NCI-H446 (cell line): ENCODE measurements at regions not wholly inside any gene's neighbourhood (a gene's known extent, or its start where the extent isn't known, plus 50 kb on each side); places are given as distances from the start of the nearest gene placed in this dataset.
"Not testable (repeated sequence)": the region's sequence is repeated elsewhere in the genome, so short reads cannot be mapped to it uniquely, and the experiment has no call there.

Experiments
- DNase-seq, 2 experiments: peaks; one replicate each; lab custom pipeline; 2025; lab: John Stamatoyannopoulos, UW

DNA sequence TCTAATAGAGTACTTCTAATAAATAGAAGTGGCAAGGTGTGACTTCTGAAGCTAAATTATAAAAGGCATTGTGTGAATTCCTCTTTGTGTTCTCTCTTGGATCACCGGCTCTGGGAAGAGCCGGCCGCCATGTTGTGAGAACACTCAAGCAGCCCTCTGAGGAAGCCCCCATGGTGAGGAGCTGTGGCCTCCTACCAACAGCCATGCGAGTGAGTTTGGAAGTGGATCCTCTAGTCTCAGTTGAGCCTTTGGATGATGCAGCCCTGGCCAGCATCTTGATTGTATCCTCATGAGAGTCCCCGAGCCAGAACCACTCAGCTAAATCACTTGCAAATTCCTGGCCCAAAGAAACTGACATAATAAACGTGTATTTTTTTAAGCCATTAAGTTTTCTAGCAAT lies 94.5 kb upstream of the CARD11 start:
- no peak for DNase-seq

DNA sequence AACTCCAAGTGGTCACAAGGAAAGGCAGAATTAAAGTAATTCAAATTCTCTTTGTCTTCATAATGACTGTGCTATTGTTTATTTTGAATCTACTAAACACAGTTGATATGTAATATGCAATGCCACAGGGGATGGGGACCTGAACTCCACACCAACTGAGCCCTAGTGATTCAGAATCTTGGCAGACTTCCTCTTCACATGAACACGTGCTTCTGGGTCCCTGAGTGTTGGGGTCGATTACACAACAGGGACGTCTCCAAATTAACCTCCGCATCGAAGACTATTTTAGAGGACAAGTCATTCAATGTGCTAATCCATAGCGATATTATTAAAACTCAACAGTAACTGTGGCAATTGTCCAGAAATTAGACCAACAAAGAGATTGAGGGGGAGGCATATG lies 95.3 kb upstream of the CARD11 start:
- no peak for DNase-seq

DNA sequence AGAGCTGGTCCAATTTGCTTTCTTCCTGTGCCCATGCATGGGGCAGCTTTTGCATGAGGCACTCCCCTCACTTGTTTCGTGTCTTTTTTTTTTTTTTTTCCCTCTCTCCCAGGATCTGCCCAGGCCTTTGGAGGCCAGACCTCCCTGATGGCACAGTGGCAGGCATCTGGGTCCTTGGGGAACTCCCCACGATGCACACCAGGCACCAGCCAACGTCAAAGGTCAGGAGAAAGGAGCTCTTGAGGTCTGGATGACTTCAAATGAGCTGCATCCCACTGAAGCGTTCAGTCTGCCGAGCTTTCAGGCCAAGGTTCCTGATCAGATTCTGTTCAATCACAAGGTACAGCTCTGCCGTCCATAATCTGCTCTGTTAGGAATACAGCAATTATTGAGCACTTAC lies 97.2 kb upstream of the CARD11 start:
- DNase-seq = no peak

DNA sequence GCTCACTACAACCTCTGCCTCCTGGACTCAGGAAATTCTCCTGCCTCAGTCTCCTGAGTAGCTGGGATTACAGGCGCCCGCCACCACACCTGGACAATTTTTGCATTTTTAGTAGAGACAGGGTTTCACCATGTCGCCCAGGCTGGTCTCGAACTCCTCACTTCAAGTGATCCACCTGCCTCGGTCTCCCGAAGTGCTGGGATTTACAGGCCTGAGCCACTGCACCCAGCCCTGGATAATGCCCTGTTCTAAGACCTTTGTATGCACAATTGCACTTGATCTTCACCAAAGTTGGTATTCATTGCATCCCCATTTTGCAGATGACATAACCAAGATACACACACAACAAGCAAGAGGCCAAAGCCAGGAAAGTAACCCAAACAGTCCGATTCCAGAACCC lies 97.7 kb upstream of the CARD11 start:
- DNase-seq = no peak

DNA sequence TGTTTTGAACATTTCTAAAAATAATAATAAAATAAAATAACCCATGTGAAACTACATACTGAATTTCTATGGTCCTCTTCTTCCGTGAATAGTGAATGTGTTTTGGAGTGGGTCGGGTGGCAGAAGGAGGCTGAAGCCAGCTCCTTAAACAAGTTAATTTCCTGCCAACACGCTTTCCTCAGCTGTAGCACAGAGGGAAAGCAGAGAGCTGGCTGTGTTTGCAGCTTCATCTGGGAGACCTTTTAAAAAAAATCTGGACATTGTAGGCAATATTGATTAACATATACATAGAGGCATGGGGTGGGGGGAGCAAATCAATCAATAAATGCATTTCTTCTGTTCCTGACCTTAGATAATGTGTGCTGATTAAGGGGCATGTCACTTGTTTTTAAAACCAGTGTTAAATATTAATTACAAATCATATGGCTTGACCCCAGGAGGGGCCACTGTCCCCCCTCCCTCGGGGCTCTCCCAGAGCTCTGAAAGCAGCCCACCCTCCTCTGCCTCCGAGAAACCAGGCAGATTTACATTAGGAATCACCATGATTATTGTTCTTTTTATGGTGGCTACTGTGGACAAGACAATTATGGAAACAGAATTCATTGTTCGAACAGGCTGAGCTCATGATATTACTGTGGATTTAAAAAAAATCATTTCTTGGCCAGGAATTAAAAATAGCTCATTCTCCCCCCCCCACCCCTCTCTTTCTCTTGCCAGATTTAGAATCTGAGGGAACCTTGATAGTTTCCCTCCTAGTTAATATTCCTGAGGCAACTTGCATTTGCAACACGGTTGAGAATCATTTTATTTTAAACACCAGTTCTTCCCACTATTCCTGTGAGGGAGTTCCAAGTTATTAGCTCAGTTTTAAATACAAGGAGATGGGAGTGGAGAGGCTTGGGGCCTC lies 100.5 kb upstream of the CARD11 start:
- no peak for DNase-seq

DNA sequence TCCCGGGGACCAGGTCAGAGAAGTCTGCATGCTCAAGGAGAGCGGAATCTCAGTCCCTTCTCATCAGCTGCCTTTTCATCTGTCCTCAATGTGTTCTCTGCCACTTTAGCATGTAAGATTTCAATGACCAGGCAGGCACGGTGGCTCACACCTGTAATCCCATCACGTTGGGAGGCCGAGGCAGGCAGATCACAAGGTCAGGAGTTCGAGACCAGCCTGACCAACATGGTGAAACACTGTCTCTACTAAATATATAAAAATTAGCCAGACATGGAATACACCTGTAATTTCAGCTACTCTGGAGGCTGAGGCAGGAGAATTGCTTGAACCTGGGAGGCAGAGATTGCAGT lies 101.1 kb upstream of the CARD11 start:
- not testable (repeated sequence) for DNase-seq

DNA sequence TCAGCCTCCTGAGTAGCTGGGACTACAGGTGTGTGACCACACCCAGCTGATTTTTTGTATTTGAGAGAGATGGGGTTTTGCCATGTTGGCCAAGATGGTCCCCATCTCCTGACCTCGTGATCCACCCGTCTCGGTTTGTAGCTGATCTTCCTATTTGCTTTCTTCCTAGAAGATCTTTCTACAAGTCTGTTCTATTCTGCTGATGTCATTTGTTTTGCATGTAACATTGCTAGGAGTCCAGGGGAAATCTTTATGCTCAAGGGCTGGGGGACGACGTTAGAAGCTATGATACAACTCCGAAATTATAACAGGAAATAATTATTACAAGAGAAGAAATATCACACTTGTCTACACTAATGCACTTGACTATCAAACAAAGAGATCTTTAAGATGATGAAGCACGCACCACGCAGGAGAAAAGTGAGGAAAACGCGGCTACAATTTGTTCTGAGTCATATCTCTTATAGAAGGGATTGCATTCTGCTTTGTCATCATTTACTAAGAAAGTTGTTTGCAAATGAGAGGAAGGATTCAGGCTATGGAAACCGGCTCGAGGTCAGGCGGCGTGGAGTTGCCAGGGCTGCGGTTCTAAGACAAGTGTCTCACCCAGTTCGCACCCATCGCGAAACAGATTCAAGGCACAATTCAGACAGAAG lies 103.0 kb upstream of the CARD11 start:
- no peak for DNase-seq

DNA sequence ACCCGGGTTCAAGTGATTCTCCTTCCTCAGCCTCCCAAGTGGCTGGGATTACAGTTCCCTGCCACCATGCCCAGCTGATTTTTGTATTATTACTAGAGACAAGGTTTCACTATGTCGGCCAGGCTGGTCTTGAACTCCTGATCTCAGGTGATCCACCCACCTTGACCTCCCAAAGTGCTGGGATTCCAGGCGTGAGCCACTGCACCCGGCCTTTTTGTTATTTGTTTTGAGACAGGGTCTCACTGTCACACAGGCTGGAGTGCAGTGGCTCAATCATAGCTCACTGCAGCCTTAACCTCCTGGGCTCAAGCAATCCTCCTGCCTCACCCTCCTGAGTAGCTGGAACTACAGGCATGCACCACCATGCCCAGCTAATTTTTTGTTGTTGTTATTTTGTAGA lies 104.8 kb upstream of the CARD11 start:
- not testable (repeated sequence) for DNase-seq

DNA sequence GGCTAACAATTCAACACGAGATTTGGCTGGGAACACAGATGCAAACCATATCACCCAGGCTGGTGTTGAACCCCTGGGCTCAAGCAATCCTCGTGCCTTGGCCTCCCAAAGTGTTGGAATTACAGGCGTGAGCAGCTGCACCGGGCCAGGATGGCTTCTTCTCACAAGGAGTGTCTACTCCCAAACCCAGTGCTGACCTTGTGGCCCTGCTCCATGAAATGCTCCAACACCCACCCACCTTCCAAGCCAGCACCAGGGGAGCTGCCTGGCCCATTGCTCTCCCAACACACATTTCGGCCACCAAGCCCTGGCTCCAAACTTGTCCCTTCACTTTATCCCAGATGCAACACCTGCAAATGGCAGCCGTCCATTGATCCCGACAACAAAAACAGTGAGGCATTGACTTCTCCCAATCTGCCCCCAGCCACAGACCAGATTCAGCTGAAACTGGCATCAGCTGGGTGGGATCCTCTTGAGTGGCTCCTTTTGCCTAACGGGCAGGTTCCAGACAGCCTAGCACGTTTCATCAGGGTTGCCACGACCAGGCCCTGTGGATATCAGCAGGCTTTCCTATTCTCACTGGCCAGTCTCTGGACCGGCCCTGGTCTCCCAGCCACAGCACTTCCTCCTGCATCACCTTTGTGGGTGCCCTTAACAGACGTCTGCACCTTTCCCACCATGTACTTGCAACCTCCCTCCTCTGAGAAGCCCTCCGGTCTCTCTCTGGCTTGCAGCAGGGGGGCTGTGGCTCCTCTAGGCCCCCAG lies 105.7 kb upstream of the CARD11 start:
- DNase-seq = no peak

DNA sequence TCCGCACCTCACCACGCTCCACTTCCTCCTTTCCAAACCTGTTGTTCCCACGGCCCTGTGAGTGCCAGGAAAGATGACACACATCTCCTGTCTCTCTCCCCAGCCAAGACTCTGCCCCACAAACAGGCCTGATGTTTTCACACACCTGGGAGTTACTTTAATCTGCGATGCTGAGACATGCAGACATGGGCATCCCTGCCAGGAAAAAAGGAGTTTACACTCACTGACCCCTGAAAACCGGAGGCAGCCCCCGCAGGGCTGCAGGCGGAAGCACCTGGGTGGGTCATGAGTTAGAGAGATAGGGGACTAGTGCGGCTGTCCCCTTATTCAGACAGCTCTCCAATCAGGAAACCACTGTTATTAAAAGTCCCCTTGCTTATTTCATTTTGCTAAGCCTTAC lies 106.4 kb upstream of the CARD11 start:
- DNase-seq = no peak

DNA sequence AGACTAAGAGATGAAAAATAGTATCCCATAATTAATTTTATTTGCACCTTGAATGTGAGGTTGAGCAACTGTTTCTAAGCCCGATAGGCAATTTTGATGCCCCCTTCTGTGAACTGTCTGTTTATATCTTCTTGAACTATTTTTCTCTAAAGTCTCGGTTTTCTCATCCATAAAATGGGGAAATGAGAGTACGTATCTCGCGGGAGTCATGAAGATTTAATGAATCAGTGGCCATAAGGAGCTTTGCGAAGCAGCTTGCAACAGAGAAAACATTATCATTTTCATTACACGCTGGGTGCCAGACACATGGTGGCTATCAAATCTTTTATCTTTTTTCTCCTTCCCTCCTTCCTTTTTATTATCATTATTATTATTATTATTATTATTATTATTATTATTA lies 108.1 kb upstream of the CARD11 start:
- no peak for DNase-seq

DNA sequence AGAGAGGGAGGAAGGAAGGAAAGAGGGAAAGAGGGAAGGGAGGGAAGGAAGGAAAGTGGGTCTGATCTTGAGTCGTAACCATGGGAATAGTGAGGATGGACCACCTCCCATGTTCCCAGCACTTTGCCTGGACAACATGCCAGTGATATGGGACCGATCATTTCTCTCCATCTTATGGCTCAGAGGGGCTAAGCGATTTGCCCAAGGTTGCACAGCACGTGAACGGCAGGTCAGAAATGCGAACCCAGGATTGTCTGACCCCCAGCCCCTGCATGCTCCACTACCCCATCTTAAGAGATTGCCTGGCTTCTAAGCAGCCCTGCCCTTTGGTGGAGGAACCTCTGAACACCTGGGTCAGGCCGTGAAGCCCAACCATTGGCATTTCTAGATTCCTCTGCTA lies 109.0 kb upstream of the CARD11 start:
- DNase-seq = no peak

DNA sequence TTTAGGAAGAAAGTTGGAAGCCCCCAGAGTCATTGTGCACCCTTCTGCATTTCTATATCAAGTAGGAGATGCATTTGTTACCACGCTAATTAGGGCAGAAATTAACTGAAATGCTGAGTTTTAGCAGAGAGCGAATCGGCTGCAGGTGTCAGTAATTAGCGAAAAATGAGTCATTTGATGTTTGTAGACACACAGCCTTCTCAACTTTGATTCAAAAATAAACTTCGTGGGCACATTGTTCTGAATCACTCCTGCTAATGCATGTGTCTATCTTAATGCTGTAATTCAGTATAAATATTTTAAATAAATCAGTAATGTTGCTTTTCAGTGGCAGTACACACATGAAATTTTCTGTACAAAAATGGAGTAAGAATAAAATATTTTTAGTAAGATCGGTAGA lies 109.5 kb upstream of the CARD11 start:
- no peak for DNase-seq

DNA sequence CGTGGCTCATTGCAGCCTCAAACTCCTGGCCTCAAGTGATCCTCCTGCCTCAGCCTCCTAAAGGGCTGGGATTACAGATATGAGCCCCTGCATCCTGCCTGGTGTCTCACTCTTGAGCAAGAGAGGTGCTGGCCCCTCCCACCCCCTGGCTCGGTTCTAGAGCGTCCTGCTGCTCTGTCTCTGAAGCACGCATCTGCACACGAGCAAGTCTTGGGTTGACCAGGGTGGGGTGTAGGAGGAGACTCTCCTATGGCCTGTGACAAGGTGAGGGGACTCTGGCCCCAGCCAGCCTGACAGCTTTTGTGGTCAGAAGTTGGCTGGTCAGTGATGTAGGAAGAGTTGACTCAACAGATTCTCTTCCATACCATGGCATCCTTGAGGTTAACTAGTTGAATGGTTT lies 110.7 kb upstream of the CARD11 start:
- no peak for DNase-seq

DNA sequence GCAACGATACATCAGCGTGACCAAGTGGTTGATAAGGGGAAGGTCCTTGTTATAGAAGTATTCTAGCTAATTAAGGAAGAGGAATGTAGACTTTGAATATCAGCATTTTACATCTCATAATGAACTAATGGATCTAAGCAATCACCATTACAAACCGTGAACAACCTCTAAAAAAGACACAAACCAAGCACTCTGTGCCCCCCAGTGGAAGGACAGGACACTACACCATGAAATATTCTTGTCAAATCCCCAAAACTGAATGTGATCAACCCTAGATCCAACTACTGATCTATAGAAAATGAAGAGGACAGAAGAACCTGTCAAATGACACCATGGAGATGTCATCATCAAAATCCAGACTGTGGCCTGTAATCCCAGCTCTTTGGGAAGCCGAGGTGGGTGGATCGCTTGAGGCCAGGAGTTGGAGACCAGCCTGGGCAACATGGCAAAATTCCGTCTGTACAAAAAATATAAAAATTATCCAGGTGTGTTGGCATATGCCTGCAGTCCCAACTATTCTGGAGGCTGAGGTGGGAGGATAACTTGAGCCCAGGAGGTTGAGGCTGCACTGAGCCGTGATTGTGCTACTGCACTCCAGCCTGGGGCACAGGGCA lies 111.3 kb upstream of the CARD11 start:
- DNase-seq = peak in 1 of 2 experiments; percentile 67

DNA sequence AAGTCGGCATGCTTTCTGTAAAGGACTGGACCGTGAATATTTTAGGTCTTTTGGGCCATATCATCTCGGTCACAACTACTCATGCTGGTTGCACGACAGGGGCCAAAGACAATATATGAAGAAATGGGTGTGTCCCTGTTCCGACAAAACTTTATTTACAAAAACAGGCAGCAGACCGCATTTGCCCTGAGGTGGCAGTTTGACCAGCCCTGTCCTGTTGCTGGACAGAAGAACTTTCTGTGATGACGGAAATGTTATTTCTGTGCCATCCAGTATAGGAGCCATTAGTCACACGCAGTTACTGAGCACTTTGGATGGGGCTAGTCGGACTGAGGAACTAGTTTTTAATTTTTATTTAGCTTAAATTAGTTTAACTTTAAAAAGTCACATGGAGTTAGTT lies 112.8 kb upstream of the CARD11 start:
- DNase-seq = no peak

DNA sequence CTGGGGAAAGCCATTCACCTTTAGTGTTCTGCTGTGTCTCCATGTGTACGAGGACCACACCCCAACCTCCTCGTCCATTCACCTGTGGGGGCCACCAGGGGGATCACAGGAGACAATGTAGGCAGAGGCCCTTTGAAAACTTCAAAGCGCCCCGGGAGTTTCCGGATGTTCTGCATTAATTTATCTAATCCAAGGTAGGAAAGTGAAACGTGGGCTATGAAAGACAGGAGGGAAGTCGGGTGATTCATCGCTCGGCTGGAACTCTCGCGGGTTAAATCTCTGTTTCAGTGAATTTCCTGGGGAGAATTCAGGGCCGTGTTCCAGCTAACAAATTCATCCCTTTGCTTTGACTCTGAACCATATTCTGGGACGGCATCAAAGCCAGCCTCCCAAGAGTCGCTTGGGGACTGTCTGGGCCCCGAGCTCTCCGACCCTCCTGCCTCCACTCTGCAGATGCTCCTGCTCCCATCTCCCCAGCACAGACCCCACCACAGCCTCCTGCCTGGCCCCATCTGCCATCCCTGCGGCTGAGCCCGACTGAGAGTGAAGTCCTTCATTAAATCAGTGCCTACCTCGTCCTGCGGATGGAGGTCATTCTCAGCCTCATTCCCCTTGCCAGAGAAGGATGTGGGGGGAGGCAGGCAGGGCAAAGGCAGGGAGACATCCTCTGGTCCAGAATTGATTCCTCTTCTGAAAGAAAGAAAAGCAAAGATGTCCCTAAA lies 114.1 kb upstream of the CARD11 start:
- no peak for DNase-seq

DNA sequence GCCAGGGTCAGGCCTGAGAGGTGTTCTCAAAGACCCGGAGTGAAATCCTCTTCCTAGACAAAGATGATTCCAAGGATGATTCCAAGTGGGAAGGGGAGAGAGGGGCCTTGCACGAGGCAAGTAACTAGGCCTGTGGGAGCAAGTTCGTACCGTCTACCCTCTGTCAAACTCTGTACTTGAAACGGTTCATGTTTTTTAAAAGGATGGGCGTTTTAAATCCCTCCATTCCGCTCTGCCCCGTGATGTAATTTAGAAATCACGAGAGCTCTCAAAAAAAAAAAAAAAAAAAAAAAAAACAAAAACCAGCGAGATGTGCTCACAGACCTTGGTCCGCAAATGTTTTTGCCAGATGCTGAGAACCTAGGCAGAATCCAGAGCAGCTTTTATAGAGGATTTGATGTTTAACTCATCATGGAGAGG lies 114.7 kb upstream of the CARD11 start:
- no peak for DNase-seq

DNA sequence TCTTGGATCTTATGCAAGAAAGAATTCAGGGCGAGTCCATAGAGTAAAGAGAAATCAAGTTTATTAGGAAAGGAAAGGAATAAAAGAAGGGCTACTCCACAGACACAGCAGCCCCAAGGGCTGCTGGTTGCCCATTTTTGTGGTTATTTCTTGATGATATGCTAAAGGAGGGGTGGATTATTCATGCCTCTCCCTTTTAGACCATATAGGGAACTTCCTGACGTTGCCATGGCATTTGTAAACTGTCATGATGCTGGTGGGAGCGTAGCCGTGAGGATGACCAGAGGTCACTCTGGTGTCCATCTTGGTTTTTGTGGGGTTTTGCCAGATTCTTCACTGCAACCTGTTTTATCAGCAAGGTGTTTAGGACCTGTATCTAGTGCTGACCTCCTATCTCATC lies 115.4 kb upstream of the CARD11 start:
- no peak for DNase-seq

DNA sequence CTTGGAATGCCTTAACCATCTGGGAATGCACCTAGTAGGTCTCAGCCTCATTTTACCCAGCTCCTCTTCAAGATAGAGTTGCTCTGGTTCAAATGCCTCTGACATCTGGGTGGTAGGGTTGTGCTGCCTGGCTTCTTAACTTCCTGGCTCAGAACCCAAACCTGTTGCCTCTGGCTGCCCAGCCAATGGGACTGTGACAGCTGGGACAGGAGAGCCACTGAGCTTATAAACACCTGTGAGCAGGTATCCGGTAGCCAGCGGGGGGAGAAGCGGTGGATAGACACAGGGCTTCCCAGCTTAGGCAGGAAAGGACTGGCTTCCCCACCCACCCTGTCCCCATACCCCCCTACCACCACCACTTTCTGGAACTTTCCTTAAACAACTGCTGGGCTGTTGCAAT lies 115.8 kb upstream of the CARD11 start:
- no peak for DNase-seq

DNA sequence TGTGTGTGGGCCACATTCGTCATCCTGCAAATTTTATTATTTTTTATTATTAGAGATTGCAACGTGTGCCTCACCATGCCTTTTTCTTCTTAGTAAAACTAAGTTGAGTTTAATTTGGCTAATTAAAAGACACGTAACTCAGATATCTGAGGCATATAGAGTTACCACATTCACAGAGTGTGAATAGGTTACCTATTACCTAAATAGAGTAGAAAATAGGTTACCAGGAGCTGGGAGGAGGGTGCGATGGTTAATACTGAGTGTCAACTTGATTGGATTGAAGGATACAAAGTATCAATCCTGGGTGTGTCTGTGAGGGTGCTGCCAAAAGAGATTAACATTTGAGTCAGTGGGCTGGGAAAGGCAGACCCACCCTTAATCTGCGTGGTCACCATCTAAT lies 116.3 kb upstream of the CARD11 start:
- not testable (repeated sequence) for DNase-seq

DNA sequence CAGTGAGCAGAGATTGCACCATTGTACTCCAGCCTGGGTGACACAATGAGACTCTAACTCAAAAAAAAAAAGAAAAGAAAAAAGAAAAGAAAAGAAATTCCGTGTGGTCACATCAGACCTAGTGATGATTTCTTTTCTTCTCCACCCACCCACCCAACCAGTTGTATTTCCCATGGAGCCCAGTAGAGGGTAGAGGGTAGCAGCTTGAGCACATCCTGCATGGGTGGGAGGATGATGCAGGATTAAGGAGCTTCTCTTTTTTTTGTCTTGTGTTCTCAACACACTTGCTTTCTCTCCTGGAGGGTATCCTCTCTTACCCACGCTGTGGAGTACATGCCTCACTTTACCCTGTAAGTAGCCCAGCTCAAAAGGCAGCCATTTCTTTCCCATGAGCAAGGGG lies 118.6 kb upstream of the CARD11 start:
- no peak for DNase-seq
